Uterus (tissue), 3 donors: ENCODE measurements at regions not wholly inside any gene's neighbourhood (a gene's known extent, or its start where the extent isn't known, plus 50 kb on each side); places are given as distances from the start of the nearest gene placed in this dataset.

Experiments used
- DNase-seq, 2 donors: peaks; one replicate each; pipeline ENCODE4 v3.0.0-alpha.2; 2019 to 2020
- H3K27ac ChIP-seq, 2 donors: fragments of 200-600 bp; sonication (generic); 1 replicate in 1 of 2; 2 replicates in 1 of 2; pipeline ENCODE4 v1.5.1; 2016 to 2018
- H3K27me3 ChIP-seq, 2 donors: fragments of 200-600 bp; sonication (generic); one replicate each; pipeline ENCODE4 v1.5.1; 2018 to 2019; ENCODE audit warnings: control low read depth in 1 of 2
- H3K36me3 ChIP-seq, 2 donors: fragments of 200-600 bp; sonication (generic); one replicate each; pipeline ENCODE4 v1.5.1; 2019; ENCODE audit warnings: control low read depth in 1 of 2
- H3K4me1 ChIP-seq, 2 donors: fragments of 200-600 bp; sonication (generic); one replicate each; pipeline ENCODE4 v1.5.1; 2018 to 2019; ENCODE audit warnings: control low read depth in 1 of 2
- H3K4me3 ChIP-seq, 2 donors: fragments of 200-600 bp; sonication (generic); 1 replicate in 1 of 2; 2 replicates in 1 of 2; pipeline ENCODE4 v1.5.1; 2018 to 2019; ENCODE audit warnings: mild to moderate bottlenecking in 1 of 2
- H3K9me3 ChIP-seq, 2 donors: fragments of 200-600 bp; sonication (generic); one replicate each; pipeline ENCODE4 v1.5.1; 2019; ENCODE audit warnings: control low read depth in 1 of 2
- POLR2A ChIP-seq, 2 donors: fragments of 450-650 bp; IDR thresholded peaks; one replicate each; pipeline ENCODE4 v1.6.1; 2016; ENCODE audit warnings: antibody characterized with exemption in 2 of 2, mild to moderate bottlenecking in 1 of 2, moderate library complexity in 1 of 2
- intact Hi-C: fragments of 100-400 bp; cut with DNase I; formaldehyde crosslinking; loops from one replicate; pipeline ENCODE4 v1.15.1; 2023; ENCODE audit warnings: low total_unique reads
- TF ChIP-seq, protein P1 (sequence below), 4 experiments: fragments of 200-600 bp in 2 of 4; fragments of 450-650 bp in 2 of 4; sonication (generic) in 2 of 4; IDR thresholded peaks; one replicate each; pipeline ENCODE4 v1.5.1; 2016 to 2019; ENCODE audit warnings: antibody characterized with exemption in 4 of 4, mild to moderate bottlenecking in 2 of 4, moderate library complexity in 1 of 4
- donor health status: DM: yes; HTN: yes; CAD: no.

DNA sequence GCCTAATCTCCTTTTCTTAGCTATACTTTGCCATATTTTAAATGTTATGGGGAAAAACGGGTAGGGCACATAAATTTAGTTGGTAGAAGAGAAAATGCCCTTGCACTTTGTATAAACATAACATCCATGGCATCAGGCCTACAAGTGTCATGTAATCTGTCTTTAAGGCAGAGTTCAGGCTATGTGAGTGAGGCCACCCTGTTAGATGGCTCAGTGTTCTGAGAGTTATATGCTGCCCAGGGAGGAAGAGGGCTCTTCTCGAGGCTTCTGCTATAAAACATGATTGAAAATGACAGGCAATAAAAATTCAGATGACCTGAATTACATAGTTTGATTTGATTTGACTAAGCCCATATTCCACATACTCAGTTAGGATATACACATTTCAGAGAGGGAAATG lies 553.6 kb upstream of the MAP3K7 start:
- Histone ChIP-seq H3K36me3 (no peaks in the 10 kb centered on the region), H3K9me3 (no peaks in the 10 kb centered on the region), H3K27me3 (no peaks in the 10 kb centered on the region), H3K27ac (no peak overlapping the region), H3K4me3 (no peak overlapping the region), H3K4me1 (no peaks in the 10 kb centered on the region)
- no peak for DNase-seq
- intact Hi-C loops: no loop called here
- TF ChIP-seq POLR2A (IDR thresholded peaks at IDR 0.05): no peak
- TF ChIP-seq, protein P1, sequence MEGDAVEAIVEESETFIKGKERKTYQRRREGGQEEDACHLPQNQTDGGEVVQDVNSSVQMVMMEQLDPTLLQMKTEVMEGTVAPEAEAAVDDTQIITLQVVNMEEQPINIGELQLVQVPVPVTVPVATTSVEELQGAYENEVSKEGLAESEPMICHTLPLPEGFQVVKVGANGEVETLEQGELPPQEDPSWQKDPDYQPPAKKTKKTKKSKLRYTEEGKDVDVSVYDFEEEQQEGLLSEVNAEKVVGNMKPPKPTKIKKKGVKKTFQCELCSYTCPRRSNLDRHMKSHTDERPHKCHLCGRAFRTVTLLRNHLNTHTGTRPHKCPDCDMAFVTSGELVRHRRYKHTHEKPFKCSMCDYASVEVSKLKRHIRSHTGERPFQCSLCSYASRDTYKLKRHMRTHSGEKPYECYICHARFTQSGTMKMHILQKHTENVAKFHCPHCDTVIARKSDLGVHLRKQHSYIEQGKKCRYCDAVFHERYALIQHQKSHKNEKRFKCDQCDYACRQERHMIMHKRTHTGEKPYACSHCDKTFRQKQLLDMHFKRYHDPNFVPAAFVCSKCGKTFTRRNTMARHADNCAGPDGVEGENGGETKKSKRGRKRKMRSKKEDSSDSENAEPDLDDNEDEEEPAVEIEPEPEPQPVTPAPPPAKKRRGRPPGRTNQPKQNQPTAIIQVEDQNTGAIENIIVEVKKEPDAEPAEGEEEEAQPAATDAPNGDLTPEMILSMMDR (IDR thresholded peaks at IDR 0.05): no peak

DNA sequence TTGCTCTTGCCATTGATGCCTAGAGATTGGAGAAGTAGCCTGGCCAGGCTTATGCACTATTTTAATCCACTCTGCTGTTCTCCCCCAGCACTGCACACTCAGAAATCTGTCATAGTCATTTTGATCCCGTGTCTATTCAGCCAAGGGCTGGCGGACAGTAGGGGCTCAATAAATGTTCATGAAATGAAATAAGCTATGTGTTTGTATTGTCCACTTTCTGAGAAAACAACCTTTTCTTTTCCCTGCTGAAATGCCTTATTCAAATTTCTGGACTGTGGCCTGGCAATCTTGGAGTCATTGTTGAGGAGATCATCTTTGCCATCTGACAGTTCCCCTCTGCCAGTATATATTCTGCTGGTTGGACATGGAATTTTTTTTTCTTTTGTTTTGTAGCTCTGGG lies 550.4 kb upstream of the MAP3K7 start:
- Histone ChIP-seq H3K4me3 (no peak overlapping the region), H3K4me1 (no peaks in the 10 kb centered on the region), H3K36me3 (no peaks in the 10 kb centered on the region), H3K27ac (no peak overlapping the region), H3K27me3 (no peaks in the 10 kb centered on the region), H3K9me3 (no peaks in the 10 kb centered on the region)
- intact Hi-C loops: no loop called here
- TF ChIP-seq, protein P1 (IDR thresholded peaks at IDR 0.05): no peak
- no peak for TF ChIP-seq POLR2A (IDR thresholded peaks at IDR 0.05)
- no peak for DNase-seq

DNA sequence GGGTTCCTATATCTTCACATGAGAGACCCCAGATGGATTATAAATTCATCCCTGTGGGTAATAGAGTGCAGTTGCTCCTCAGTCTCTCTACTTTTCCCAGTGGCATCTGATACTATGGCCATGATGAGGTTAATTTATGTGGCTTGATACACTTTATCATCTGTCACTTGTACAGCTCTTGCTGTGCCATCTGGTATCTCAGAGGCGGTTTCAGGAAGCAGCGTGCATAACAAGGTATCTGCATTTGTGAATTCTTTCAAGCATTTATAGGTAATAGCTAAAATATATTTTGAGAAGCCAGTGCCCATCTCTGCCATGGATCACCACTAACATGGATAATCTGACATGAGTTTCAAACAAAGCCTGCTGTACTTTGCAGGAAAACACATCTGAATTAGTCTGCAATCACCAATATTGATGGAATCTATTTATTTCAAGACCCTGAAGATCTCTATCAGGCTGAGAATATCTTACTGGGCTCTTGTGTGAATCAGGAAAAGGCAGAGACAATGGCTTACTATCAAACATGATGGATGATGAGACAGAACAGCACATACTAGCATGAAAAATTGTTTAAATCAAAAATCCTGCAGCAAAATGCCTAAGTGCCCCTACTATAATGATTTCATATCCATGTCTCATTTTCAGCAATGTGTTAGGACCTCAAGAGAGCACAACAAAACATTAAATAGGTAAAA lies 548.7 kb upstream of the MAP3K7 start:
- H3K27ac ChIP-seq: no peak overlapping the region
- DNase-seq: no peak
- no peak for TF ChIP-seq POLR2A (IDR thresholded peaks at IDR 0.05)
- TF ChIP-seq, protein P1 (IDR thresholded peaks at IDR 0.05): no peak
- no peaks in the 10 kb centered on the region for H3K4me1 ChIP-seq
- H3K9me3 ChIP-seq: no peaks in the 10 kb centered on the region
- H3K4me3 ChIP-seq: no peak overlapping the region
- intact Hi-C loops: no loop called here
- no peaks in the 10 kb centered on the region for H3K36me3 ChIP-seq
- H3K27me3 ChIP-seq: no peaks in the 10 kb centered on the region

DNA sequence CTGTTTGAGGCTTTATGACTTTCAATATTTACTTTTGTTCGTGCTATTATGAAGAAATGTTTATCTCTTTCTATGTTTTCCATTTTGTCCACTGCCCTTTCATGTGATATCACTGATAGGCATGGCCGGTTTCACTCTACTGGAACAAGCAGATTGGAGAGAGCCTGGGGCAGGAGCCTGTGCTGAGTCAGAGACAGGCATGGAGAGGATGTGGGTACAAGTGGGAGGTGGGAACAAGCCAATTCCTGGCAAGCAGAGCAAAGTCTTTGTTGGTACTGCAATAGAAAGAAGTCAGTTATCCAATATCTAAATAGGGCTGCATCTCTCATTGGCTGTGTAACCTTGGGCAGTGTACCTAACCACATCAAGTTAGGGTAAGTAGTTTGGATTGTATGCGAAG lies 545.6 kb upstream of the MAP3K7 start:
- Histone ChIP-seq H3K27ac (no peak overlapping the region), H3K27me3 (no peaks in the 10 kb centered on the region), H3K9me3 (no peaks in the 10 kb centered on the region), H3K36me3 (no peaks in the 10 kb centered on the region), H3K4me1 (no peaks in the 10 kb centered on the region), H3K4me3 (no peak overlapping the region)
- intact Hi-C loops: no loop called here
- no peak for DNase-seq
- TF ChIP-seq, protein P1 (IDR thresholded peaks at IDR 0.05): no peak
- TF ChIP-seq POLR2A (IDR thresholded peaks at IDR 0.05): no peak

DNA sequence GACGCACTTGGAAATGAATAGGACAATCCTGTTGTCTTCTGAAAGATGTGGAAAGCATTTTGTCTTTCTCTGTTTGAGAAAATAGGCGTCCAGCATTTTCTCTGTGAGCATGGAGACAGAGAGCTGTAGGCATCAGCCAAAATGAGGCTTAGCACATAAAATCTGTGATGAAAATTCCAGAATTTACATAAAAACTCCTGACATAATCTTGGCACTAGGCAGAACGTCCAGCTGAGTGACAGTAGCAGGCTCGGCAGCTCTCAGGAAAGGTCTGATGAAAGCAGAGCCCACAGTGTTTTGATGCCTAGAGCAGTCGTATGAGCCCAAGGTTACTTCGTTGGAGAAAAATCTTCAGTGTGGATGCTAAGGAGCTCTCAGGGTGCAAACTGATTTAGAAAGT lies 543.3 kb upstream of the MAP3K7 start:
- Histone ChIP-seq H3K9me3 (no peaks in the 10 kb centered on the region), H3K4me1 (no peaks in the 10 kb centered on the region), H3K4me3 (no peak overlapping the region), H3K27me3 (no peaks in the 10 kb centered on the region), H3K27ac (no peak overlapping the region), H3K36me3 (no peaks in the 10 kb centered on the region)
- TF ChIP-seq, protein P1 (IDR thresholded peaks at IDR 0.05): no peak
- no peak for TF ChIP-seq POLR2A (IDR thresholded peaks at IDR 0.05)
- intact Hi-C loops: no loop called here
- DNase-seq: no peak
